KOPT-K1 (cell line): ENCODE measurements at regions not wholly inside any gene's neighbourhood (a gene's known extent, or its start where the extent isn't known, plus 50 kb on each side); places are given as distances from the start of the nearest gene placed in this dataset.
A peak's percentile ranks its signal among the peaks of the same experiment; 100 is the strongest.
"Not testable (repeated sequence)": the region's sequence is repeated elsewhere in the genome, so short reads cannot be mapped to it uniquely, and the experiment has no call there.

Experiments used
- H3K27ac ChIP-seq: fragments of 200-600 bp; sonication (generic); 2 replicates; pipeline ENCODE4 v1.5.1; 2016; ENCODE audit warnings: antibody characterized with exemption, mild to moderate bottlenecking, low read depth, low read length; ENCODE audit not compliant: poor library complexity, severe bottlenecking
- H3K36me3 ChIP-seq: fragments of 200-600 bp; sonication (generic); 2 replicates; pipeline ENCODE4 v1.5.1; 2017; ENCODE audit warnings: antibody characterized with exemption, mild to moderate bottlenecking, low read length, moderate library complexity; ENCODE audit not compliant: insufficient read depth
- H3K9me3 ChIP-seq: fragments of 200-600 bp; sonication (generic); 2 replicates; pipeline ENCODE4 v1.5.1; 2017; ENCODE audit warnings: antibody characterized with exemption, low read length, mild to moderate bottlenecking; ENCODE audit not compliant: insufficient read depth, poor library complexity, severe bottlenecking

GRCh38 chr12:67540920-67541624 is 107.5 kb upstream of the DYRK2 start:
- no peaks in the 10 kb centered on the region for H3K36me3 ChIP-seq
- no peak overlapping the region for H3K27ac ChIP-seq
- H3K9me3 ChIP-seq, result no peaks in the 10 kb centered on the region

GRCh38 chr12:67541625-67541991 is 106.9 kb upstream of the DYRK2 start:
- H3K27ac ChIP-seq, result no peak overlapping the region
- no peaks in the 10 kb centered on the region for H3K9me3 ChIP-seq
- no peaks in the 10 kb centered on the region for H3K36me3 ChIP-seq

- Histone ChIP-seq H3K27ac (no peak overlapping the region), H3K36me3 (no peaks in the 10 kb centered on the region), H3K9me3 (no peaks in the 10 kb centered on the region)
Measured at GRCh38 chr12:67543021-67543770, 105.3 kb upstream of the DYRK2 start.

GRCh38 chr12:67545298-67545697 is 103.2 kb upstream of the DYRK2 start:
- H3K27ac ChIP-seq, result no peak overlapping the region

GRCh38 chr12:67546746-67547145 is 101.8 kb upstream of the DYRK2 start:
- H3K27ac ChIP-seq, result no peak overlapping the region
- H3K9me3 ChIP-seq, result no peaks in the 10 kb centered on the region
- H3K36me3 ChIP-seq, result no peaks in the 10 kb centered on the region

More at GRCh38 chr12:67545298-67545697, 103.2 kb upstream of the DYRK2 start:
- Histone ChIP-seq H3K36me3 (no peaks in the 10 kb centered on the region), H3K9me3 (no peaks in the 10 kb centered on the region)

GRCh38 chr12:67555075-67555717 is 93.3 kb upstream of the DYRK2 start:
- not testable (repeated sequence) for H3K36me3 ChIP-seq, H3K27ac ChIP-seq, H3K9me3 ChIP-seq

- Histone ChIP-seq H3K27ac (no peak overlapping the region), H3K9me3 (peaks cover 32% of the 10 kb centered on the region)
Measured at GRCh38 chr12:67558775-67559174, 89.8 kb upstream of the DYRK2 start.

GRCh38 chr12:67559751-67560150 is 88.8 kb upstream of the DYRK2 start:
- peaks cover 32% of the 10 kb centered on the region for H3K9me3 ChIP-seq
- H3K36me3 ChIP-seq, result no peaks in the 10 kb centered on the region
- H3K27ac ChIP-seq, result no peak overlapping the region

More at GRCh38 chr12:67558775-67559174, 89.8 kb upstream of the DYRK2 start:
- no peaks in the 10 kb centered on the region for H3K36me3 ChIP-seq

- peaks cover 45% of the 10 kb centered on the region for H3K9me3 ChIP-seq
- H3K36me3 ChIP-seq, result no peaks in the 10 kb centered on the region
- H3K27ac ChIP-seq, result no peak overlapping the region
Measured at GRCh38 chr12:67562513-67563287, 85.8 kb upstream of the DYRK2 start.

GRCh38 chr12:67568055-67568454 is 80.5 kb upstream of the DYRK2 start:
- H3K9me3 ChIP-seq, result peaks cover 14% of the 10 kb centered on the region
- no peaks in the 10 kb centered on the region for H3K36me3 ChIP-seq
- no peak overlapping the region for H3K27ac ChIP-seq

- Histone ChIP-seq H3K9me3 (no peaks in the 10 kb centered on the region), H3K27ac (no peak overlapping the region), H3K36me3 (no peaks in the 10 kb centered on the region)
Measured at GRCh38 chr12:67572492-67572891, 76.1 kb upstream of the DYRK2 start.

GRCh38 chr12:67573566-67573965 is 75.0 kb upstream of the DYRK2 start:
- H3K9me3 ChIP-seq, result peaks cover 6% of the 10 kb centered on the region
- H3K27ac ChIP-seq, result no peak overlapping the region
- H3K36me3 ChIP-seq, result no peaks in the 10 kb centered on the region

GRCh38 chr12:67578976-67579661 is 69.4 kb upstream of the DYRK2 start:
- H3K36me3 ChIP-seq, result no peaks in the 10 kb centered on the region
- H3K27ac ChIP-seq, result peak overlapping the region; percentile 62
- H3K9me3 ChIP-seq, result peaks cover 6% of the 10 kb centered on the region

- Histone ChIP-seq H3K36me3 (no peaks in the 10 kb centered on the region), H3K27ac (peak overlapping the region; percentile 62), H3K9me3 (peaks cover 6% of the 10 kb centered on the region)
Measured at GRCh38 chr12:67579662-67580003, 68.9 kb upstream of the DYRK2 start.
